ENCODE measurements at regions not wholly inside any gene's neighbourhood (a gene's known extent, or its start where the extent isn't known, plus 50 kb on each side); places are given as distances from the start of the nearest gene placed in this dataset.

GRCh38 chr10:33087922-33088321 is 129.9 kb upstream of the ITGB1 start:
- Histone ChIP-seq H3K9me3 (ENCODE audit: control insufficient read depth in 4 of 4, low read length in 3 of 4) (peaks cover 0 to 2% (median 0%) of the 10 kb centered on the region in 4 donors), H3K27me3 (ENCODE audit: control insufficient read depth in 4 of 4, insufficient read depth in 4 of 4, low read length in 3 of 4) (no peaks in the 10 kb centered on the region), H3K4me3 (ENCODE audit: low read depth in 1 of 3, low read length in 3 of 3) (no peak overlapping the region), H3K27ac (ENCODE audit: low read depth in 1 of 2, low read length in 2 of 2) (no peak overlapping the region), H3K4me1 (ENCODE audit: control insufficient read depth in 4 of 4, insufficient read depth in 4 of 4, low read length in 3 of 4) (no peaks in the 10 kb centered on the region), H3K9ac (ENCODE audit: low read depth in 1 of 2, low read length in 2 of 2) (no peak overlapping the region), H3K36me3 (ENCODE audit: control insufficient read depth in 4 of 4, insufficient read depth in 3 of 4, low read depth in 1 of 4, low read length in 3 of 4) (no peaks in the 10 kb centered on the region)
- WGBS: 77% methylated on average over 1 of the region's 1 CpG
- DNase-seq (ENCODE audit: low spot score): no peak
- no peak for TF ChIP-seq FOXA1 (IDR thresholded peaks at IDR 0.05)

- TF ChIP-seq CTCF (IDR thresholded peaks at IDR 0.05; ENCODE audit: low read depth, low read length, missing input control) (no peak), YY1 (IDR thresholded peaks at IDR 0.05) (no peak), MAX (IDR thresholded peaks at IDR 0.05) (no peak), TAF1 (conservative IDR thresholded peaks at IDR 0.05) (no peak), RXRA (IDR thresholded peaks at IDR 0.05) (no peak), ZBTB33 (IDR thresholded peaks at IDR 0.05) (no peak), HNF4G (IDR thresholded peaks at IDR 0.05) (no peak), RAD21 (IDR thresholded peaks at IDR 0.05) (no peak), JUND (IDR thresholded peaks at IDR 0.05) (no peak), FOXA2 (IDR thresholded peaks at IDR 0.05) (no peak)
- no peaks in the 10 kb centered on the region for H3K27me3 ChIP-seq (ENCODE audit: control insufficient read depth in 4 of 4, insufficient read depth in 4 of 4, low read length in 3 of 4)
- no peak overlapping the region for H3K9ac ChIP-seq (ENCODE audit: low read depth in 1 of 2, low read length in 2 of 2)
- 46% methylated on average over 3 of the region's 3 CpGs for WGBS
- H3K4me3 ChIP-seq (ENCODE audit: low read depth in 1 of 3, low read length in 3 of 3): no peak overlapping the region
- H3K36me3 ChIP-seq (ENCODE audit: control insufficient read depth in 4 of 4, insufficient read depth in 3 of 4, low read depth in 1 of 4, low read length in 3 of 4): no peaks in the 10 kb centered on the region
- H3K9me3 ChIP-seq (ENCODE audit: control insufficient read depth in 4 of 4, low read length in 3 of 4): peaks cover 0 to 2% (median 0%) of the 10 kb centered on the region in 4 donors
- no peaks in the 10 kb centered on the region for H3K4me1 ChIP-seq (ENCODE audit: control insufficient read depth in 4 of 4, insufficient read depth in 4 of 4, low read length in 3 of 4)
- no peak overlapping the region for H3K27ac ChIP-seq (ENCODE audit: low read depth in 1 of 2, low read length in 2 of 2)
- no peak for DNase-seq (ENCODE audit: low spot score)
Observed at GRCh38 chr10:33087152-33087551, 129.1 kb upstream of the ITGB1 start.

GRCh38 chr10:33086100-33086499 is 128.1 kb upstream of the ITGB1 start:
- H3K27ac ChIP-seq (ENCODE audit: low read depth in 1 of 2, low read length in 2 of 2): no peak overlapping the region
- 98% methylated on average over 5 of the region's 5 CpGs for WGBS
- H3K27me3 ChIP-seq (ENCODE audit: control insufficient read depth in 4 of 4, insufficient read depth in 4 of 4, low read length in 3 of 4): no peaks in the 10 kb centered on the region
- no peak for DNase-seq (ENCODE audit: low spot score)
- H3K4me3 ChIP-seq (ENCODE audit: low read depth in 1 of 3, low read length in 3 of 3): no peak overlapping the region
- H3K9me3 ChIP-seq (ENCODE audit: control insufficient read depth in 4 of 4, low read length in 3 of 4): peaks cover 0 to 2% (median 0%) of the 10 kb centered on the region in 4 donors
- no peak for TF ChIP-seq ATF3 (IDR thresholded peaks at IDR 0.05)
- no peak for TF ChIP-seq TAF1 (conservative IDR thresholded peaks at IDR 0.05)
- H3K36me3 ChIP-seq (ENCODE audit: control insufficient read depth in 4 of 4, insufficient read depth in 3 of 4, low read depth in 1 of 4, low read length in 3 of 4): no peaks in the 10 kb centered on the region
- H3K4me1 ChIP-seq (ENCODE audit: control insufficient read depth in 4 of 4, insufficient read depth in 4 of 4, low read length in 3 of 4): no peaks in the 10 kb centered on the region
- no peak overlapping the region for H3K9ac ChIP-seq (ENCODE audit: low read depth in 1 of 2, low read length in 2 of 2)

Measured in liver (tissue), 8 donors.